CD4-positive, alpha-beta memory T cell (primary cell): ENCODE measurements at regions not wholly inside any gene's neighbourhood (a gene's known extent, or its start where the extent isn't known, plus 50 kb on each side); places are given as distances from the start of the nearest gene placed in this dataset.
"Not testable (repeated sequence)": the region's sequence is repeated elsewhere in the genome, so short reads cannot be mapped to it uniquely, and the experiment has no call there.

ENCODE experiments used
- CTCF ChIA-PET: fragments of 350-600 bp; sonication (Branson Sonifier 250); formaldehyde crosslinking; loops from one replicate; lab custom pipeline; 2021; ENCODE audit warnings: inconsistent platforms; ENCODE audit not compliant: partially characterized antibody; lab: Charles Lee
- POLR2A ChIA-PET: fragments of 350-600 bp; sonication (Branson Sonifier 250); formaldehyde crosslinking; loops from one replicate; lab custom pipeline; 2021; ENCODE audit not compliant: partially characterized antibody; lab: Charles Lee
- DNase-seq, 5 donors: peaks; one replicate each; pipeline versions ENCODE4 v3.0.0 to v3.0.0-alpha.2; 2020 to 2022; ENCODE audit warnings: mixed read lengths in 1 of 5
- H3K27ac ChIP-seq: one replicate; pipeline ENCODE4 v1.7.0; 2013; ENCODE audit warnings: low read depth, low read length
- H3K27me3 ChIP-seq: 2 replicates; pipeline ENCODE4 v1.7.0; 2013; ENCODE audit warnings: mild to moderate bottlenecking, low read length, moderate library complexity; ENCODE audit not compliant: insufficient read depth
- H3K36me3 ChIP-seq: 2 replicates; pipeline ENCODE4 v1.7.0; 2013; ENCODE audit warnings: mild to moderate bottlenecking, low read length, moderate library complexity; ENCODE audit not compliant: insufficient read depth
- H3K4me1 ChIP-seq: 2 replicates; pipeline ENCODE4 v1.7.0; 2013; ENCODE audit warnings: mild to moderate bottlenecking, low read length, moderate library complexity; ENCODE audit not compliant: insufficient read depth
- H3K4me3 ChIP-seq, 2 donors: one replicate each; pipeline ENCODE4 v1.7.0; 2013; ENCODE audit warnings: low read length in 2 of 2, mild to moderate bottlenecking in 1 of 2
- H3K9me3 ChIP-seq, 2 donors: one replicate each; pipeline ENCODE4 v1.7.0; 2013; ENCODE audit warnings: low read length in 2 of 2, control low read depth in 1 of 2; ENCODE audit not compliant: control insufficient read depth in 1 of 2
- H3K27ac Mint-ChIP-seq, 7 donors: one replicate each; pipeline ENCODE4 v1.8.0; 2020 to 2021; ENCODE audit warnings: mixed read lengths in 7 of 7, mild to moderate bottlenecking in 6 of 7, inconsistent platforms in 3 of 7, moderate library complexity in 3 of 7
- H3K27me3 Mint-ChIP-seq, 2 donors: one replicate each; pipeline ENCODE4 v1.8.0; 2020 to 2021; ENCODE audit warnings: mixed read lengths in 2 of 2
- H3K36me3 Mint-ChIP-seq, 2 donors: one replicate each; pipeline ENCODE4 v1.8.0; 2020 to 2021; ENCODE audit warnings: mixed read lengths in 2 of 2, inconsistent platforms in 1 of 2, mild to moderate bottlenecking in 1 of 2
- H3K4me1 Mint-ChIP-seq, 4 donors: one replicate each; pipeline ENCODE4 v1.8.0; 2020 to 2021; ENCODE audit warnings: mixed read lengths in 4 of 4, mild to moderate bottlenecking in 1 of 4
- H3K4me3 Mint-ChIP-seq, 8 donors: one replicate each; pipeline ENCODE4 v1.8.0; 2020 to 2021; ENCODE audit warnings: mixed read lengths in 8 of 8, mild to moderate bottlenecking in 7 of 8, moderate library complexity in 6 of 8, inconsistent platforms in 3 of 8
- H3K9me3 Mint-ChIP-seq, 8 donors: one replicate each; pipeline ENCODE4 v1.8.0; 2020 to 2021; ENCODE audit warnings: mixed read lengths in 8 of 8, mild to moderate bottlenecking in 5 of 8, inconsistent platforms in 3 of 8, moderate library complexity in 1 of 8
- intact Hi-C: fragments of 100-400 bp; cut with micrococcal nuclease; formaldehyde crosslinking; loops from one replicate; pipeline ENCODE4 v1.15.1; 2023

GRCh38 chr1:60886090-60886489 is 196.3 kb upstream of the NFIA start:
- intact Hi-C loops: no loop called here
- POLR2A ChIA-PET: no interaction called here
- no peak overlapping the region for H3K4me3 Mint-ChIP-seq
- no peaks in the 10 kb centered on the region for H3K36me3 ChIP-seq
- no peaks in the 10 kb centered on the region for H3K9me3 ChIP-seq
- H3K27ac ChIP-seq: no peak overlapping the region
- H3K36me3 Mint-ChIP-seq: no peaks in the 10 kb centered on the region
- CTCF ChIA-PET: no interaction called here
- no peaks in the 10 kb centered on the region for H3K4me1 ChIP-seq
- H3K27me3 ChIP-seq: peaks cover 4% of the 10 kb centered on the region
- no peaks in the 10 kb centered on the region for H3K9me3 Mint-ChIP-seq
- peaks cover 4 to 8% of the 10 kb centered on the region in 2 donors for H3K27me3 Mint-ChIP-seq
- H3K4me1 Mint-ChIP-seq: no peaks in the 10 kb centered on the region
- H3K4me3 ChIP-seq: no peak overlapping the region
- H3K27ac Mint-ChIP-seq: no peak overlapping the region
- DNase-seq: no peak

DNA sequence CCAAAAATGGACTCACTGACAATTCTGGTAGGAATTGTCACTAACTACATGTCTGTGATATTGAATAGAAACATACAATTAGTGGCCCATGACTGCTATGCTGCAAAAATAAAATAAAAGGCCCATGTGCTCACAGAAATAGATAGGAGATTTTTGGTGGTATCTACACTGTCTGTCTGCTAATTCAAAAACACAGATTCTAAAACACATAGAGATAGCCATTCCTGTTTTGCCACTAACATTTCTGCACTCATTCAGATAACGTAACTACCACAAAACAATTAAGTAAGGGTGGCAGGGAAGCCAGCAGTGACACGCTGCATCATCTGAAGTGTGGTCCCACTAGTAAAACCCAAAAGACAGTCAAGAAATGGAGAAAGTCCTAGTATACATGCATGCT is 202.2 kb upstream of the NFIA start:
- Mint-ChIP-seq H3K9me3 (no peaks in the 10 kb centered on the region), H3K4me3 (no peak overlapping the region), H3K27ac (no peak overlapping the region), H3K27me3 (peaks cover 3 to 9% of the 10 kb centered on the region in 2 donors), H3K4me1 (no peaks in the 10 kb centered on the region), H3K36me3 (no peaks in the 10 kb centered on the region)
- H3K4me3 ChIP-seq: no peak overlapping the region
- CTCF ChIA-PET: no interaction called here
- POLR2A ChIA-PET: no interaction called here
- no peaks in the 10 kb centered on the region for H3K9me3 ChIP-seq
- peaks cover 4% of the 10 kb centered on the region for H3K27me3 ChIP-seq
- H3K36me3 ChIP-seq: no peaks in the 10 kb centered on the region
- H3K4me1 ChIP-seq: no peaks in the 10 kb centered on the region
- no peak overlapping the region for H3K27ac ChIP-seq
- DNase-seq: no peak
- intact Hi-C loops: no loop called here

GRCh38 chr1:60878323-60878722 is 204.0 kb upstream of the NFIA start:
- Histone ChIP-seq H3K4me3 (no peak overlapping the region), H3K4me1 (no peaks in the 10 kb centered on the region), H3K9me3 (no peaks in the 10 kb centered on the region), H3K36me3 (no peaks in the 10 kb centered on the region), H3K27me3 (peaks cover 4% of the 10 kb centered on the region), H3K27ac (no peak overlapping the region)
- Mint-ChIP-seq H3K9me3 (no peaks in the 10 kb centered on the region), H3K27me3 (peaks cover 3 to 5% of the 10 kb centered on the region in 2 donors), H3K4me3 (no peak overlapping the region), H3K4me1 (no peaks in the 10 kb centered on the region), H3K27ac (no peak overlapping the region), H3K36me3 (no peaks in the 10 kb centered on the region)
- no peak for DNase-seq
- ChIA-PET POLR2A (no interaction called here), CTCF (interaction anchor here (1.3 kb wide), 1 partner anchor 10 kb away, joined by 4 read pairs; no protein-coding TSS in a partner anchor)
- intact Hi-C loops: no loop called here

DNA sequence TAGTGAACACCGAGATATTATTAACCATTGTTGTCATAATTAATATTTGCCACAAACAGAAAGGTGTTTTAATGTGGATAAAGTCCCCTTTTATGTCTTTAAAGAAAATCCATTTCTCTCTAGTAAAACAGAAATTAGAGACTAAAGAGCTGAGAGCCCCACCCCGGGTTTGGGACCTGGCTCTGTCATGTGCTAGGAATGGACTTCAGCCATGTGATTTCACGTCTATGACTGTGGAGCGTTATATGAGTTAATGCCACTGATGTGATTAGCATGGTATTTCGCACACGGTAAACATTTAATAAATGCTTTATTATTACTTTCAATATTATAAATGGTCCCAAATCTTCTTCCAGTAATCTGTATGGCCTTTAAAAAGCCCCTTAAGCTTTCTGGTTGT is 205.0 kb upstream of the NFIA start:
- no peak overlapping the region for H3K4me3 ChIP-seq
- intact Hi-C loops: no loop called here
- H3K36me3 ChIP-seq: no peaks in the 10 kb centered on the region
- Mint-ChIP-seq H3K27ac (no peak overlapping the region), H3K4me1 (no peaks in the 10 kb centered on the region), H3K9me3 (no peaks in the 10 kb centered on the region), H3K4me3 (no peak overlapping the region), H3K36me3 (no peaks in the 10 kb centered on the region), H3K27me3 (peaks cover 3 to 5% of the 10 kb centered on the region in 2 donors)
- no peak for DNase-seq
- ChIA-PET CTCF (no interaction called here), POLR2A (no interaction called here)
- H3K27me3 ChIP-seq: peaks cover 4% of the 10 kb centered on the region
- H3K27ac ChIP-seq: no peak overlapping the region
- no peaks in the 10 kb centered on the region for H3K4me1 ChIP-seq
- H3K9me3 ChIP-seq: no peaks in the 10 kb centered on the region

DNA sequence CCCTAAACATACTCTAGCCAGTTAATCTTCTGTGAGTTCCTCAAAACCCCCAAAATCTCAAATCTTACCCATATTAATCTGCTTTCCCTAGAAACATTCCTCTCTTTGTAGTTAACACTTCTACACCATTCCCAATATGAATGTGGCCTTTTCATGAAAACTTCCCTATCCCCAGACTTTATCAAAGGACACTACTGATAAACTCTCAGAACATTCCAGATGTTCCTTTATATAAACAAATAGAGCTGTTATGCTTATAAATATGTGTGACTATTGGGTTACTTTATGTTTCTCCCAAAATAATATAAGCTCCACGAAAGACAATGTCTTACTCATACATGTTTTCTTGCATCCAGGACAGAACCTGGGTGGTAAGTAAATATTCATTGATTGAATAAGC is 205.4 kb upstream of the NFIA start:
- intact Hi-C loops: no loop called here
- no peaks in the 10 kb centered on the region for H3K9me3 Mint-ChIP-seq
- H3K4me3 ChIP-seq: no peak overlapping the region
- ChIA-PET CTCF (no interaction called here), POLR2A (no interaction called here)
- H3K27ac Mint-ChIP-seq: no peak overlapping the region
- no peaks in the 10 kb centered on the region for H3K4me1 ChIP-seq
- no peak overlapping the region for H3K4me3 Mint-ChIP-seq
- no peaks in the 10 kb centered on the region for H3K27me3 ChIP-seq
- H3K27me3 Mint-ChIP-seq: peaks cover 3 to 5% of the 10 kb centered on the region in 2 donors
- no peaks in the 10 kb centered on the region for H3K9me3 ChIP-seq
- H3K27ac ChIP-seq: no peak overlapping the region
- H3K36me3 Mint-ChIP-seq: no peaks in the 10 kb centered on the region
- no peak for DNase-seq
- no peaks in the 10 kb centered on the region for H3K4me1 Mint-ChIP-seq
- H3K36me3 ChIP-seq: no peaks in the 10 kb centered on the region

DNA sequence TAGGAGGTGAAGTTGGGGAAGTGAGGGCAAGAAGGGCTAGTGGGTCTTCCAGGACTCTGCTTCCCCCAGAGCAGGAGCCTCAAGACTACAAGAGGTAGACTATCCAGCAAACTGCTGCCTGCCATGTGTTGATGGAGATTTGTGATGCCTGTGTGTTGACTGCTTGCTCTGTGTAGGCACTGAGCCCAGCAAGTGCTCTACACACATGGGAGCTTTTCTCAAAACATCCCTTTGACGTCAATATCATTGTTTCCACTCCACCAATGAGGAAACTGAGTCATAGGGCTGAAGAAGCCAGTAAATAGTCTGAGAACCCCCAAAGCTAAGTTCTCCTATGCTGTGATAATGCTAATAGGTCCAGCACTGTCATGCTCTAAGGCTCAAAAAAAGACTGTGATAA is 207.2 kb upstream of the NFIA start:
- Histone ChIP-seq H3K4me3 (no peak overlapping the region), H3K36me3 (no peaks in the 10 kb centered on the region), H3K27ac (no peak overlapping the region), H3K4me1 (no peaks in the 10 kb centered on the region), H3K27me3 (no peaks in the 10 kb centered on the region), H3K9me3 (no peaks in the 10 kb centered on the region)
- Mint-ChIP-seq H3K4me3 (no peak overlapping the region), H3K9me3 (no peaks in the 10 kb centered on the region), H3K4me1 (no peaks in the 10 kb centered on the region), H3K36me3 (no peaks in the 10 kb centered on the region), H3K27me3 (peaks cover 2 to 3% of the 10 kb centered on the region in 2 donors), H3K27ac (no peak overlapping the region)
- CTCF ChIA-PET: no interaction called here
- DNase-seq: no peak
- POLR2A ChIA-PET: no interaction called here
- intact Hi-C loops: no loop called here

- Mint-ChIP-seq H3K4me1 (no peaks in the 10 kb centered on the region), H3K27ac (no peak overlapping the region), H3K9me3 (no peaks in the 10 kb centered on the region), H3K36me3 (no peaks in the 10 kb centered on the region), H3K4me3 (no peak overlapping the region), H3K27me3 (peaks cover 2 to 3% of the 10 kb centered on the region in 2 donors)
- Histone ChIP-seq H3K9me3 (no peaks in the 10 kb centered on the region), H3K27me3 (no peaks in the 10 kb centered on the region), H3K27ac (no peak overlapping the region), H3K4me3 (no peak overlapping the region), H3K36me3 (no peaks in the 10 kb centered on the region), H3K4me1 (no peaks in the 10 kb centered on the region)
- no peak for DNase-seq
- intact Hi-C loops: no loop called here
- POLR2A ChIA-PET: no interaction called here
- CTCF ChIA-PET: no interaction called here
Measured at GRCh38 chr1:60874718-60875117, 207.6 kb upstream of the NFIA start.

- intact Hi-C loops, H3K27ac ChIP-seq, DNase-seq, POLR2A ChIA-PET, H3K4me3 ChIP-seq, H3K4me1 Mint-ChIP-seq, H3K36me3 Mint-ChIP-seq, H3K4me1 ChIP-seq, H3K4me3 Mint-ChIP-seq, H3K27ac Mint-ChIP-seq, H3K36me3 ChIP-seq, H3K27me3 Mint-ChIP-seq, H3K9me3 Mint-ChIP-seq, H3K9me3 ChIP-seq, H3K27me3 ChIP-seq: not testable (repeated sequence)
- CTCF ChIA-PET: interaction anchor here (0.5 kb wide), 1 partner anchor 1044 kb away, joined by 3 read pairs; no protein-coding TSS in a partner anchor
Measured at GRCh38 chr1:60873396-60873795, 209.0 kb upstream of the NFIA start.
